B cell (primary cell): ENCODE measurements at regions not wholly inside any gene's neighbourhood (a gene's known extent, or its start where the extent isn't known, plus 50 kb on each side); places are given as distances from the start of the nearest gene placed in this dataset.

Experiments used
- ATAC-seq: fragments of 200-7000 bp; cut with Tn5 transposase; one replicate; pipeline ENCODE4 v1.10.0; 2021; ENCODE audit warnings: low read depth, mild to moderate bottlenecking, moderate number of reproducible peaks, moderate library complexity
- CTCF ChIA-PET: fragments of 350-600 bp; sonication (Branson Sonifier 250); formaldehyde crosslinking; loops from one replicate; lab custom pipeline; 2021; ENCODE audit warnings: antibody characterized with exemption, inconsistent platforms; lab: Charles Lee
- POLR2A ChIA-PET: fragments of 350-600 bp; sonication (Branson Sonifier 250); formaldehyde crosslinking; loops from one replicate; lab custom pipeline; 2021; ENCODE audit warnings: antibody characterized with exemption; lab: Charles Lee
- DNase-seq: peaks from one replicate; pipeline ENCODE4 v3.0.0; 2013
- H2AFZ ChIP-seq: 2 replicates; pipeline ENCODE4 v1.6.1; 2012; ENCODE audit warnings: mild to moderate bottlenecking, low read depth, low read length; ENCODE audit not compliant: insufficient read depth, poor library complexity, severe bottlenecking
- H3K27ac ChIP-seq, 2 donors: 1 replicate in 1 of 2; 2 replicates in 1 of 2; pipeline ENCODE4 v1.5.1; 2012 to 2013; ENCODE audit warnings: low read length in 2 of 2, mild to moderate bottlenecking in 2 of 2, moderate library complexity in 1 of 2
- H3K27me3 ChIP-seq, 4 experiments: fragments of 200-600 bp in 1 of 4; sonication (generic) in 1 of 4; replicated peaks in 1 of 4; 1 replicate in 2 of 4; 2 replicates in 2 of 4; pipeline versions ENCODE4 v1.6.1 to v1.7.0; 2013 to 2016; ENCODE audit warnings: low read length in 3 of 4, mild to moderate bottlenecking in 2 of 4, mixed read lengths in 1 of 4, moderate library complexity in 1 of 4; ENCODE audit not compliant: insufficient read depth in 4 of 4, control insufficient read depth in 3 of 4; ENCODE audit errors: control extremely low read depth in 1 of 4
- H3K36me3 ChIP-seq, 2 experiments: replicated peaks in 1 of 2; 1 replicate in 1 of 2; 2 replicates in 1 of 2; pipeline versions ENCODE4 v1.6.1 to v1.7.1; 2013; ENCODE audit warnings: low read length in 1 of 2; ENCODE audit not compliant: insufficient read depth in 2 of 2, control insufficient read depth in 1 of 2; ENCODE audit errors: control extremely low read depth in 1 of 2, extremely low read depth in 1 of 2
- H3K4me1 ChIP-seq, 2 donors: fragments of 200-600 bp in 1 of 2; sonication (generic) in 1 of 2; 1 replicate in 1 of 2; 2 replicates in 1 of 2; pipeline versions ENCODE4 v1.5.1 to v1.6.1; 2013 to 2017; ENCODE audit warnings: low read length in 2 of 2; ENCODE audit not compliant: control insufficient read depth in 2 of 2, insufficient read depth in 2 of 2
- H3K4me2 ChIP-seq: replicated peaks from 2 replicates; pipeline ENCODE3; 2012; ENCODE audit warnings: mild to moderate bottlenecking, low read depth, low read length; ENCODE audit not compliant: poor library complexity, severe bottlenecking
- H3K4me3 ChIP-seq, 5 experiments: fragments of 200-600 bp in 1 of 5; sonication (generic) in 1 of 5; 1 replicate in 3 of 5; 2 replicates in 2 of 5; pipeline versions ENCODE4 v1.5.1 to v1.7.0; 2011 to 2016; ENCODE audit warnings: low read length in 4 of 5, mild to moderate bottlenecking in 4 of 5, low read depth in 2 of 5, control low read depth in 1 of 5, moderate library complexity in 1 of 5; ENCODE audit not compliant: insufficient read depth in 1 of 5; ENCODE audit errors: control extremely low read depth in 1 of 5, extremely low read depth in 1 of 5
- H3K79me2 ChIP-seq: fragments of 200-600 bp; sonication (generic); one replicate; pipeline ENCODE4 v1.6.0; 2016; ENCODE audit warnings: low read length; ENCODE audit not compliant: control insufficient read depth, insufficient read depth
- H3K9ac ChIP-seq: fragments of 200-600 bp; sonication (generic); 2 replicates; pipeline ENCODE4 v1.6.1; 2017; ENCODE audit warnings: mild to moderate bottlenecking, low read length, moderate library complexity
- H3K9me3 ChIP-seq, 3 donors: one replicate each; pipeline versions ENCODE4 v1.6.1 to v1.7.1; 2013; ENCODE audit warnings: low read length in 2 of 3; ENCODE audit not compliant: control insufficient read depth in 2 of 3, insufficient read depth in 1 of 3; ENCODE audit errors: control extremely low read depth in 1 of 3
- H4K20me1 ChIP-seq: 2 replicates; pipeline ENCODE4 v1.6.0; 2012; ENCODE audit warnings: mild to moderate bottlenecking, low read length; ENCODE audit not compliant: insufficient read depth, control insufficient read depth, poor library complexity, severe bottlenecking
- H3K27ac Mint-ChIP-seq: one replicate; pipeline ENCODE4 v1.8.0; 2021; ENCODE audit warnings: mixed read lengths
- H3K27me3 Mint-ChIP-seq: one replicate; pipeline ENCODE4 v1.8.0; 2021; ENCODE audit warnings: mixed read lengths
- H3K4me1 Mint-ChIP-seq: one replicate; pipeline ENCODE4 v1.8.0; 2021; ENCODE audit warnings: mixed read lengths
- H3K4me3 Mint-ChIP-seq: one replicate; pipeline ENCODE4 v1.8.0; 2021; ENCODE audit warnings: mixed read lengths
- H3K9me3 Mint-ChIP-seq: one replicate; pipeline ENCODE4 v1.8.0; 2022; ENCODE audit warnings: mixed read lengths; ENCODE audit not compliant: insufficient read depth
- CTCF ChIP-seq: fragments of 200-600 bp; IDR thresholded peaks from one replicate; pipeline ENCODE4 v1.8.0; 2022; ENCODE audit warnings: antibody characterized with exemption, mild to moderate bottlenecking
- EZH2 ChIP-seq: IDR thresholded peaks from 2 replicates; pipeline ENCODE4 v1.6.1; 2012; ENCODE audit warnings: borderline replicate concordance, low read depth, mild to moderate bottlenecking, moderate library complexity, low read length; ENCODE audit not compliant: insufficient read depth, poor library complexity, severe bottlenecking
- WGBS: methylation state at CpG from one replicate; pipeline ENCODE4 v1.1.5; 2013; ENCODE audit warnings: missing lambda C conversion rate; ENCODE audit not compliant: insufficient coverage; 5-methylcytosine and 5-hydroxymethylcytosine counted together
- intact Hi-C: fragments of 100-400 bp; cut with micrococcal nuclease; formaldehyde crosslinking; loops from one replicate; pipeline ENCODE4 v1.10.0; 2022

GRCh38 chr2:67663776-67664175 is 266.6 kb downstream of the ETAA1 start:
- no peak overlapping the region for H3K9ac ChIP-seq
- no peaks in the 10 kb centered on the region for H3K9me3 ChIP-seq
- Mint-ChIP-seq H3K9me3 (no peaks in the 10 kb centered on the region), H3K4me3 (no peak overlapping the region), H3K27ac (no peak overlapping the region), H3K4me1 (no peaks in the 10 kb centered on the region), H3K27me3 (peaks cover 21% of the 10 kb centered on the region)
- H3K79me2 ChIP-seq = no peaks in the 10 kb centered on the region
- no peak overlapping the region for H3K27ac ChIP-seq
- H3K27me3 ChIP-seq = no peaks in the 10 kb centered on the region
- H2AFZ ChIP-seq = no peak overlapping the region
- WGBS = 95% methylated on average over 2 of the region's 2 CpGs
- POLR2A ChIA-PET = no interaction called here
- ATAC-seq (no peak), DNase-seq (no peak)
- no peaks in the 10 kb centered on the region for H3K36me3 ChIP-seq
- H3K4me3 ChIP-seq = no peak overlapping the region
- no peaks in the 10 kb centered on the region for H4K20me1 ChIP-seq
- CTCF ChIA-PET = interaction anchor here (0.6 kb wide), 1 partner anchor 166 kb away, joined by 3 read pairs; no protein-coding TSS in a partner anchor
- TF ChIP-seq CTCF = no peak
- no peak for TF ChIP-seq EZH2
- intact Hi-C loops = no loop called here
- H3K4me1 ChIP-seq = no peaks in the 10 kb centered on the region
- no peak overlapping the region for H3K4me2 ChIP-seq

GRCh38 chr2:67666386-67667053 is 269.4 kb downstream of the ETAA1 start:
- Histone ChIP-seq H3K9ac (no peak overlapping the region), H3K9me3 (no peaks in the 10 kb centered on the region), H2AFZ (no peak overlapping the region), H3K27me3 (no peaks in the 10 kb centered on the region), H3K4me2 (no peak overlapping the region), H3K4me3 (no peak overlapping the region), H3K79me2 (no peaks in the 10 kb centered on the region), H3K36me3 (no peaks in the 10 kb centered on the region), H3K27ac (no peak overlapping the region), H3K4me1 (no peaks in the 10 kb centered on the region), H4K20me1 (no peaks in the 10 kb centered on the region)
- TF ChIP-seq CTCF = no peak
- TF ChIP-seq EZH2 = no peak
- Mint-ChIP-seq H3K27ac (no peak overlapping the region), H3K4me1 (no peaks in the 10 kb centered on the region), H3K9me3 (no peaks in the 10 kb centered on the region), H3K4me3 (no peak overlapping the region), H3K27me3 (peaks cover 21% of the 10 kb centered on the region)
- CTCF ChIA-PET = no interaction called here
- ATAC-seq (no peak), DNase-seq (no peak)
- intact Hi-C loops = no loop called here
- WGBS = 94% methylated on average over 2 of the region's 5 CpGs
- POLR2A ChIA-PET = no interaction called here
